ENCODE measurements at regions not wholly inside any gene's neighbourhood (a gene's known extent, or its start where the extent isn't known, plus 50 kb on each side); places are given as distances from the start of the nearest gene placed in this dataset.

- TF ChIP-seq CTCF (IDR thresholded peaks at IDR 0.05; ENCODE audit: low read depth, low read length) (no peak), EZH2phosphoT487 (IDR thresholded peaks at IDR 0.05; ENCODE audit: low read depth) (no peak)
Observed at GRCh38 chr12:124719231-124719630, 144.4 kb downstream of the SCARB1 start.
